K562 (cell line): ENCODE measurements at regions not wholly inside any gene's neighbourhood (a gene's known extent, or its start where the extent isn't known, plus 50 kb on each side); places are given as distances from the start of the nearest gene placed in this dataset.

Experiments
- ATAC-seq: fragments of 200-7000 bp; cut with Tn5 transposase; 3 replicates; pipeline ENCODE4 v1.9.1; 2020; ENCODE audit warnings: moderate library complexity
- BruUV-seq: library from RNA; stranded (reverse); fragments of 400-500 nt; replicated peaks from 2 replicates; lab custom pipeline; 2021; lab: Mats Ljungman, UMichigan
- CTCF ChIA-PET: fragments of 300-600 bp; formaldehyde crosslinking; extraction: SDS; loops from one replicate; lab custom pipeline; 2021; ENCODE audit warnings: low intra/inter-chr PET ratio; lab: Yijun Ruan, JAX
- POLR2A ChIA-PET: fragments of 300-600, 350-650 bp; sonication (Branson Sonifier 250); formaldehyde crosslinking; extraction: SDS; loops from one replicate; lab custom pipeline; 2021; ENCODE audit warnings: antibody characterized with exemption, inconsistent platforms; lab: Yijun Ruan, JAX
- DNase-seq, 4 experiments: peaks; one replicate each; pipeline versions ENCODE4 v3.0.0 to v3.0.0-alpha.2; 2011 to 2018; ENCODE audit warnings: low spot score in 3 of 4, mixed read lengths in 3 of 4; ENCODE audit errors: extremely low read depth in 1 of 4
- FAIRE-seq: peaks from 2 replicates; lab custom pipeline; 2011; peaks lifted over from hg19 to GRCh38; lab: Jason Lieb, UNC
- H2AFZ ChIP-seq: 2 replicates; pipeline ENCODE4 v1.6.0; 2011; ENCODE audit warnings: low read depth, low read length, control low read depth, inconsistent platforms
- H3K27ac ChIP-seq: fragments of 200-600 bp; 3 replicates; pipeline ENCODE4 v1.8.0; 2011; ENCODE audit warnings: low read depth, mild to moderate bottlenecking, control low read depth, inconsistent platforms, low read length, moderate library complexity, mixed read lengths; ENCODE audit errors: extremely low read depth
- H3K27me3 ChIP-seq, 2 experiments: fragments of 300-600 bp in 1 of 2; 2 replicates in 1 of 2; 3 replicates in 1 of 2; pipeline versions ENCODE4 v1.6.0 to v1.8.0; 2011; ENCODE audit warnings: inconsistent platforms in 2 of 2, low read length in 2 of 2, mild to moderate bottlenecking in 1 of 2, mixed read lengths in 1 of 2, moderate library complexity in 1 of 2; ENCODE audit not compliant: control insufficient read depth in 2 of 2, insufficient read depth in 2 of 2
- H3K36me3 ChIP-seq: fragments of 300-600 bp; 3 replicates; pipeline ENCODE4 v1.8.0; 2011; ENCODE audit warnings: mild to moderate bottlenecking, low read length, inconsistent platforms; ENCODE audit not compliant: control insufficient read depth, insufficient read depth
- H3K4me1 ChIP-seq, 2 experiments: fragments of 200-600 bp in 1 of 2; replicated peaks in 1 of 2; 2 replicates in 1 of 2; 3 replicates in 1 of 2; pipeline versions ENCODE4 v1.5.1 to v1.8.0; 2011; ENCODE audit warnings: inconsistent platforms in 2 of 2, low read length in 2 of 2, mild to moderate bottlenecking in 1 of 2, mixed read lengths in 1 of 2, moderate library complexity in 1 of 2; ENCODE audit not compliant: control insufficient read depth in 2 of 2, insufficient read depth in 2 of 2
- H3K4me2 ChIP-seq: 2 replicates; pipeline ENCODE4 v1.6.1; 2011; ENCODE audit warnings: low read length, control low read depth, inconsistent platforms, mixed read lengths; ENCODE audit not compliant: insufficient read depth
- H3K4me3 ChIP-seq: fragments of 200-600 bp; sonication (generic), shearing (Covaris generic); 2 replicates; pipeline ENCODE4 v1.5.1; 2016; ENCODE audit warnings: control low read depth, inconsistent platforms
- H3K79me2 ChIP-seq: fragments of 200-600 bp; 3 replicates; pipeline ENCODE4 v1.8.0; 2011; ENCODE audit warnings: low read length, inconsistent platforms; ENCODE audit not compliant: control insufficient read depth, insufficient read depth
- H3K9ac ChIP-seq, 2 experiments: 2 replicates each; pipeline versions ENCODE4 v1.6.0 to v1.6.1; 2011; ENCODE audit warnings: low read depth in 2 of 2, low read length in 2 of 2, control low read depth in 1 of 2, inconsistent platforms in 1 of 2, mild to moderate bottlenecking in 1 of 2, mixed read lengths in 1 of 2; ENCODE audit not compliant: insufficient read depth in 1 of 2
- H3K9me1 ChIP-seq: one replicate; pipeline ENCODE4 v1.6.0; 2011; ENCODE audit warnings: inconsistent platforms, mild to moderate bottlenecking, low read length, moderate library complexity; ENCODE audit not compliant: control insufficient read depth, insufficient read depth
- H3K9me3 ChIP-seq: replicated peaks from 2 replicates; pipeline ENCODE4 v1.5.1; 2011; ENCODE audit warnings: low read depth, low read length, inconsistent platforms; ENCODE audit not compliant: control insufficient read depth, insufficient read depth
- H4K20me1 ChIP-seq: replicated peaks from 2 replicates; pipeline ENCODE4 v1.6.1; 2011; ENCODE audit warnings: low read length, inconsistent platforms, mixed read lengths; ENCODE audit not compliant: control insufficient read depth, insufficient read depth
- MAFG ChIP-seq: fragments of 450-650 bp; conservative IDR thresholded peaks from 2 replicates; pipeline ENCODE4 v1.6.1; 2016; ENCODE audit warnings: missing genetic modification characterization, missing compliant biosample characterization
- NFYB ChIP-seq: IDR thresholded peaks from 2 replicates; pipeline ENCODE4 v1.6.1; 2011; ENCODE audit warnings: mild to moderate bottlenecking, moderate library complexity; ENCODE audit not compliant: insufficient read length; ENCODE audit errors: extremely low read depth
- POLR2B ChIP-seq: fragments of 450-650 bp; IDR thresholded peaks from 2 replicates; pipeline ENCODE4 v1.6.1; 2018; ENCODE audit warnings: low read depth; ENCODE audit not compliant: partially characterized antibody
- RFX5 ChIP-seq: IDR thresholded peaks from 2 replicates; pipeline ENCODE4 v1.6.1; 2011; ENCODE audit warnings: low read depth, mild to moderate bottlenecking, improper control_type of control experiment, low read length
- TARDBP ChIP-seq: fragments of 450-650 bp; IDR thresholded peaks from 2 replicates; pipeline ENCODE4 v1.6.1; 2016
- ZBTB9 ChIP-seq: fragments of 450-650 bp; formaldehyde crosslinking; IDR thresholded peaks from 2 replicates; pipeline ENCODE4 v1.4.0; 2020; ENCODE audit warnings: mild to moderate bottlenecking, moderate library complexity
- ZMIZ1 ChIP-seq, 2 experiments: fragments of 150-350 bp in 1 of 2; IDR thresholded peaks; 2 replicates each; pipeline ENCODE4 v1.6.1; 2012 to 2016; ENCODE audit warnings: low read depth in 2 of 2, low read length in 2 of 2, mild to moderate bottlenecking in 1 of 2, moderate library complexity in 1 of 2
- ZNF444 ChIP-seq: fragments of 250-450 bp; sonication (Bioruptor Pico); IDR thresholded peaks from 2 replicates; pipeline ENCODE4 v1.4.0; 2020; ENCODE audit warnings: mild to moderate bottlenecking, moderate library complexity
- ZSCAN32 ChIP-seq: fragments of 450-650 bp; formaldehyde crosslinking; IDR thresholded peaks from 2 replicates; pipeline ENCODE4 v1.4.0; 2020; ENCODE audit warnings: mild to moderate bottlenecking, moderate library complexity
- WGBS: fragments of 100-300 bp; shearing (Covaris generic); methylation state at CpG from one replicate; pipeline ENCODE4 v1.1.6; 2016; ENCODE audit warnings: low coverage, mixed read lengths; ENCODE audit not compliant: insufficient coverage; ENCODE audit errors: missing lambda C conversion rate; 5-methylcytosine and 5-hydroxymethylcytosine counted together
- in situ Hi-C: fragments of 300-500 bp; cut with MboI; formaldehyde crosslinking; loops from 4 replicates; pipeline ENCODE4 v1.15.0; 2018; ENCODE audit warnings: inconsistent platforms, mixed read lengths
- intact Hi-C: fragments of 100-400 bp; cut with micrococcal nuclease; formaldehyde crosslinking; loops from 2 replicates; pipeline ENCODE4 v1.14.2; 2022
- TF ChIP-seq, protein P1 (sequence below): fragments of 450-650 bp; IDR thresholded peaks from 2 replicates; pipeline ENCODE4 v1.6.1; 2016; ENCODE audit warnings: mild to moderate bottlenecking

DNA sequence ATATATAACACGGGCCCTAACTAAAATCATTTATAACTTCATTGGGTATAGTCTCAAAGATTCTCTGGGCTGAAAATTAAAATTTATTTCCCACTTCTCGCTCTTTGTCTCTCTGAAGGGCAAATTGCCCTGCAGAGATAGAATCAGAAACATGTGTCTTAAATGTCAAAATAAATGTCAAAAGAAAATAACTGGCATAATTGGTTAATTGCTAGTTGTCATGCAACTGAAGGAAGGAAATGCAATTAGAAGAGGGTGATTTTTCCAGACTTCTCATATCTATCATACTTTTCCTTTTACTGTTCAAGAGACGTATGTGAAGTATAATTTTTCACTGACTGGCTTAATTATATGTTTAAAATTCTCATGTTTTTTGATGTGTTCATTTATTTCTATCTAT is 80.3 kb upstream of the HMGCLL1 start:
- no peak for DNase-seq
- no peaks in the 10 kb centered on the region for H3K36me3 ChIP-seq
- H3K79me2 ChIP-seq: no peaks in the 10 kb centered on the region
- H3K4me3 ChIP-seq: no peak overlapping the region
- H3K4me1 ChIP-seq: no peaks in the 10 kb centered on the region
- WGBS: 2% methylated on average over 3 of the region's 3 CpGs
- ChIA-PET CTCF (no interaction called here), POLR2A (no interaction called here)
- no peak overlapping the region for H2AFZ ChIP-seq
- H3K4me2 ChIP-seq: no peak overlapping the region
- no peak for FAIRE-seq
- no peak for ATAC-seq
- BruUV-seq: no TSS peak
- in situ Hi-C loops (no loop called here), intact Hi-C loops (no loop called here)
- no peak overlapping the region for H3K9ac ChIP-seq
- H3K9me3 ChIP-seq: no peaks in the 10 kb centered on the region
- no peaks in the 10 kb centered on the region for H3K9me1 ChIP-seq
- H3K27ac ChIP-seq: no peak overlapping the region
- no peaks in the 10 kb centered on the region for H4K20me1 ChIP-seq
- no peaks in the 10 kb centered on the region for H3K27me3 ChIP-seq
- TF ChIP-seq TARDBP: no peak
- TF ChIP-seq ZSCAN32: no peak
- TF ChIP-seq ZNF444: no peak

GRCh38 chr6:55654445-55654844 is 75.5 kb upstream of the HMGCLL1 start:
- no peak overlapping the region for H3K4me2 ChIP-seq
- 8% methylated on average over 1 of the region's 1 CpG for WGBS
- no peak overlapping the region for H2AFZ ChIP-seq
- no peaks in the 10 kb centered on the region for H3K9me3 ChIP-seq
- FAIRE-seq (no peak), ATAC-seq (no peak), DNase-seq (no peak)
- H3K9me1 ChIP-seq: no peaks in the 10 kb centered on the region
- ChIA-PET POLR2A (interaction anchor here (0.7 kb wide), 1 partner anchor 24 kb away, joined by 4 read pairs; no protein-coding TSS in a partner anchor), CTCF (no interaction called here)
- no peaks in the 10 kb centered on the region for H3K36me3 ChIP-seq
- in situ Hi-C loops (no loop called here), intact Hi-C loops (no loop called here)
- BruUV-seq: no TSS peak
- H3K27me3 ChIP-seq: no peaks in the 10 kb centered on the region
- no peak overlapping the region for H3K4me3 ChIP-seq
- no peaks in the 10 kb centered on the region for H4K20me1 ChIP-seq
- H3K4me1 ChIP-seq: no peaks in the 10 kb centered on the region
- no peak overlapping the region for H3K9ac ChIP-seq
- H3K27ac ChIP-seq: no peak overlapping the region
- H3K79me2 ChIP-seq: no peaks in the 10 kb centered on the region
- TF ChIP-seq, protein P1, sequence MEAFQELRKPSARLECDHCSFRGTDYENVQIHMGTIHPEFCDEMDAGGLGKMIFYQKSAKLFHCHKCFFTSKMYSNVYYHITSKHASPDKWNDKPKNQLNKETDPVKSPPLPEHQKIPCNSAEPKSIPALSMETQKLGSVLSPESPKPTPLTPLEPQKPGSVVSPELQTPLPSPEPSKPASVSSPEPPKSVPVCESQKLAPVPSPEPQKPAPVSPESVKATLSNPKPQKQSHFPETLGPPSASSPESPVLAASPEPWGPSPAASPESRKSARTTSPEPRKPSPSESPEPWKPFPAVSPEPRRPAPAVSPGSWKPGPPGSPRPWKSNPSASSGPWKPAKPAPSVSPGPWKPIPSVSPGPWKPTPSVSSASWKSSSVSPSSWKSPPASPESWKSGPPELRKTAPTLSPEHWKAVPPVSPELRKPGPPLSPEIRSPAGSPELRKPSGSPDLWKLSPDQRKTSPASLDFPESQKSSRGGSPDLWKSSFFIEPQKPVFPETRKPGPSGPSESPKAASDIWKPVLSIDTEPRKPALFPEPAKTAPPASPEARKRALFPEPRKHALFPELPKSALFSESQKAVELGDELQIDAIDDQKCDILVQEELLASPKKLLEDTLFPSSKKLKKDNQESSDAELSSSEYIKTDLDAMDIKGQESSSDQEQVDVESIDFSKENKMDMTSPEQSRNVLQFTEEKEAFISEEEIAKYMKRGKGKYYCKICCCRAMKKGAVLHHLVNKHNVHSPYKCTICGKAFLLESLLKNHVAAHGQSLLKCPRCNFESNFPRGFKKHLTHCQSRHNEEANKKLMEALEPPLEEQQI: no peak
- TF ChIP-seq ZMIZ1 (IDR thresholded peaks at IDR 0.05; ENCODE audit: low read depth in 2 of 2, low read length in 2 of 2): no peak
- no peak for TF ChIP-seq ZBTB9 (CRISPR knock-in tag)
- TF ChIP-seq NFYB: no peak
- no peak for TF ChIP-seq POLR2B
- no peak for TF ChIP-seq RFX5
- no peak for TF ChIP-seq MAFG (tag)
